ENCODE measurements at regions not wholly inside any gene's neighbourhood (a gene's known extent, or its start where the extent isn't known, plus 50 kb on each side); places are given as distances from the start of the nearest gene placed in this dataset.

- no TSS peak for BruUV-seq (replicated peaks)
- POLR2A ChIA-PET (ENCODE audit: low non-redundant PET), result no interaction called here
- CTCF ChIA-PET, result no interaction called here
Measured at GRCh38 chr5:136590581-136590980, 225.2 kb upstream of the TRPC7 start.

DNA sequence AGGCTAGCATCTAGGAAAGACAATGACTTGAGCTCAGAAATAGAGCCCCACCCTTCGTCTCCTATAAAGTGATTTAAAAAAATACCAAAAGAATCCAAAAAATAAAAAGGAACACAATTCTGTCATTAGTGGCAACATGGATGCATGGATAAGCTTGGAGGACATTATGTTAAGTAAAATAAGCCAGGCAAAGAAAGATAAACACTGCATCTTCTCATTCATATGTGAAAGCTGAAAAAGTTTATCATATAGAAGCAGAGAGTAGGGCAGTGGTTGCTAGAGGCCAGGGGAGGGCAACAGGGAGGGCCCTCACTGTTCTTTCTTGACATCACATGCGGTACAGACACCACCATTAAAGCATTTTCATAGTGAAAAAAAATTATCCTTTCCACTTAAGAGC, 220.9 kb upstream of the TRPC7 start:
- intact Hi-C loops (cut with micrococcal nuclease; ENCODE audit: unreplicated experiment), result no loop called here
- no TSS peak for BruUV-seq (replicated peaks)
- Histone ChIP-seq H3K4me3 (ENCODE audit: low read depth, low read length, poor library complexity, severe bottlenecking) (no peak overlapping the region), H3K9me3 (ENCODE audit: low read depth, low read length, poor library complexity, severe bottlenecking) (no peaks in the 10 kb centered on the region), H3K27ac (ENCODE audit: low read depth, low read length, poor library complexity, severe bottlenecking) (no peak overlapping the region), H3K27me3 (replicated peaks; ENCODE audit: insufficient read depth, low read depth, low read length, poor library complexity) (peaks cover 30% of the 10 kb centered on the region), H3K4me1 (ENCODE audit: insufficient read depth, low read length, poor library complexity, severe bottlenecking) (no peaks in the 10 kb centered on the region), H3K36me3 (ENCODE audit: insufficient read depth, low read length, poor library complexity, severe bottlenecking) (no peaks in the 10 kb centered on the region)
- DNase-seq (ENCODE audit: low spot score), result no peak
- ChIA-PET POLR2A (ENCODE audit: low non-redundant PET) (no interaction called here), CTCF (no interaction called here)
- TF ChIP-seq CTCF (conservative IDR thresholded peaks at IDR 0.05; ENCODE audit: low read depth, low read length) (no peak), EZH2 (IDR thresholded peaks at IDR 0.05; ENCODE audit: borderline replicate concordance, low read depth, low read length, poor library complexity, severe bottlenecking) (no peak)

More at GRCh38 chr5:136590581-136590980, 225.2 kb upstream of the TRPC7 start:
- no peak for DNase-seq (ENCODE audit: low spot score)
- H3K9me3 ChIP-seq (ENCODE audit: low read depth, low read length, poor library complexity, severe bottlenecking), result no peaks in the 10 kb centered on the region
- H3K27ac ChIP-seq (ENCODE audit: low read depth, low read length, poor library complexity, severe bottlenecking), result no peak overlapping the region
- no peak overlapping the region for H3K4me3 ChIP-seq (ENCODE audit: low read depth, low read length, poor library complexity, severe bottlenecking)
- H3K27me3 ChIP-seq (replicated peaks; ENCODE audit: insufficient read depth, low read depth, low read length, poor library complexity), result peaks cover 44% of the 10 kb centered on the region
- TF ChIP-seq EZH2 (IDR thresholded peaks at IDR 0.05; ENCODE audit: borderline replicate concordance, low read depth, low read length, poor library complexity, severe bottlenecking) (no peak), CTCF (conservative IDR thresholded peaks at IDR 0.05; ENCODE audit: low read depth, low read length) (no peak)
- intact Hi-C loops (cut with micrococcal nuclease; ENCODE audit: unreplicated experiment), result no loop called here
- no peaks in the 10 kb centered on the region for H3K36me3 ChIP-seq (ENCODE audit: insufficient read depth, low read length, poor library complexity, severe bottlenecking)
- no peaks in the 10 kb centered on the region for H3K4me1 ChIP-seq (ENCODE audit: insufficient read depth, low read length, poor library complexity, severe bottlenecking)

DNA sequence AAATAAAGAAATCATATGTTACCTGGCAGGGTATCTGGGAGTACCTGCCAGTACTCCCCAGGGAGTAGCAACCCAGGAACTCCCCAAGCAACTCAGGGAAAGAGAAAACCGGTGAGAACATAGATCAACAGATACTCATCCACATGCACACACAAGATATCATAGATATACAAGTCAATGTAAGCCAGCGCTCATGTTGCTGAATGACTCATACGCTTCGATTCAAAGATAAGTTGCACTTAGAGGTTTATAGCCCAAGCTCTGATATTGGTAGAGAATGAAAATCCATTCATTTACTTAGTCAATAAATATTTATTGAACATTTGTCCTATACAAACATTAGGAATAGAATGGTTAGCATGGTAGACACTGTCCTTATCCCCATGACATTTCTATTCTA, 219.1 kb upstream of the TRPC7 start:
- no peak for TF ChIP-seq EZH2 (IDR thresholded peaks at IDR 0.05; ENCODE audit: borderline replicate concordance, low read depth, low read length, poor library complexity, severe bottlenecking)
- TF ChIP-seq CTCF (conservative IDR thresholded peaks at IDR 0.05; ENCODE audit: low read depth, low read length), result no peak
- DNase-seq (ENCODE audit: low spot score), result no peak
- intact Hi-C loops (cut with micrococcal nuclease; ENCODE audit: unreplicated experiment), result no loop called here
- no TSS peak for BruUV-seq (replicated peaks)
- POLR2A ChIA-PET (ENCODE audit: low non-redundant PET), result no interaction called here
- H3K27ac ChIP-seq (ENCODE audit: low read depth, low read length, poor library complexity, severe bottlenecking), result no peak overlapping the region
- CTCF ChIA-PET, result no interaction called here
- H3K27me3 ChIP-seq (replicated peaks; ENCODE audit: insufficient read depth, low read depth, low read length, poor library complexity), result peaks cover 30% of the 10 kb centered on the region
- no peaks in the 10 kb centered on the region for H3K4me1 ChIP-seq (ENCODE audit: insufficient read depth, low read length, poor library complexity, severe bottlenecking)
- H3K9me3 ChIP-seq (ENCODE audit: low read depth, low read length, poor library complexity, severe bottlenecking), result no peaks in the 10 kb centered on the region
- no peak overlapping the region for H3K4me3 ChIP-seq (ENCODE audit: low read depth, low read length, poor library complexity, severe bottlenecking)
- no peaks in the 10 kb centered on the region for H3K36me3 ChIP-seq (ENCODE audit: insufficient read depth, low read length, poor library complexity, severe bottlenecking)

Measured in A673 (cell line).